Panc1 (cell line): ENCODE measurements at regions not wholly inside any gene's neighbourhood (a gene's known extent, or its start where the extent isn't known, plus 50 kb on each side); places are given as distances from the start of the nearest gene placed in this dataset.

Experiments
- ATAC-seq: fragments of 200-7000 bp; cut with Tn5 transposase; 2 replicates; pipeline ENCODE4 v1.9.1; 2020; ENCODE audit warnings: mild to moderate bottlenecking, moderate library complexity
- BruUV-seq: library from RNA; stranded (reverse); fragments of 400-500 nt; replicated peaks from 2 replicates; lab custom pipeline; 2021; lab: Mats Ljungman, UMichigan
- CTCF ChIA-PET: fragments of 300-600 bp; sonication (Branson Sonifier 250); formaldehyde crosslinking; loops from one replicate; lab custom pipeline; 2022; ENCODE audit warnings: antibody characterized with exemption; lab: Charles Lee
- POLR2A ChIA-PET: fragments of 300-600 bp; sonication (Branson Sonifier 250); formaldehyde crosslinking; loops from one replicate; lab custom pipeline; 2022; ENCODE audit warnings: antibody characterized with exemption; lab: Charles Lee
- DNase-seq: peaks from one replicate; pipeline ENCODE4 v3.0.0-alpha.2; 2010; ENCODE audit warnings: low read depth, low spot score
- H3K27ac ChIP-seq: 2 replicates; pipeline ENCODE4 v1.5.1; 2011; ENCODE audit warnings: mild to moderate bottlenecking, low read length, inconsistent platforms
- H3K27me3 ChIP-seq: fragments of 200-500 bp; sonication (Bioruptor generic); 2 replicates; pipeline ENCODE4 v1.6.0; 2014; ENCODE audit warnings: low read length, inconsistent platforms; ENCODE audit not compliant: control insufficient read depth, insufficient read depth
- H3K36me3 ChIP-seq: fragments of 200-500 bp; sonication (Bioruptor generic); 2 replicates; pipeline ENCODE4 v1.5.1; 2014; ENCODE audit warnings: inconsistent platforms, mild to moderate bottlenecking, low read length, moderate library complexity; ENCODE audit not compliant: control insufficient read depth, insufficient read depth
- H3K4me1 ChIP-seq: 2 replicates; pipeline ENCODE4 v1.5.1; 2011; ENCODE audit warnings: inconsistent platforms, mild to moderate bottlenecking, low read length, moderate library complexity; ENCODE audit not compliant: control insufficient read depth, insufficient read depth
- H3K4me3 ChIP-seq, 2 experiments: 2 replicates each; pipeline ENCODE4 v1.5.1; 2011 to 2012; ENCODE audit warnings: low read depth in 2 of 2, low read length in 2 of 2, mild to moderate bottlenecking in 2 of 2, inconsistent platforms in 1 of 2, moderate library complexity in 1 of 2
- H3K9me3 ChIP-seq: fragments of 200-500 bp; sonication (Bioruptor generic); 2 replicates; pipeline ENCODE4 v1.5.1; 2014; ENCODE audit warnings: low read depth, mild to moderate bottlenecking, inconsistent platforms, low read length, moderate library complexity; ENCODE audit not compliant: control insufficient read depth, insufficient read depth
- CTCF ChIP-seq: fragments of 450-650 bp; IDR thresholded peaks from 2 replicates; pipeline ENCODE4 v1.5.1; 2017; ENCODE audit warnings: mild to moderate bottlenecking
- POLR2AphosphoS5 ChIP-seq: IDR thresholded peaks from 2 replicates; pipeline ENCODE4 v1.6.1; 2012; ENCODE audit warnings: mild to moderate bottlenecking, low read depth, low read length, moderate library complexity
- REST ChIP-seq, 2 experiments: IDR thresholded peaks; 2 replicates each; pipeline ENCODE4 v1.6.1; 2011 to 2012; ENCODE audit warnings: low read depth in 2 of 2, control low read depth in 1 of 2, low read length in 1 of 2, mild to moderate bottlenecking in 1 of 2, moderate library complexity in 1 of 2; ENCODE audit not compliant: insufficient read depth in 1 of 2
- SIN3A ChIP-seq: IDR thresholded peaks from 2 replicates; pipeline ENCODE4 v1.6.1; 2012; ENCODE audit warnings: low read depth, mild to moderate bottlenecking, low read length, moderate library complexity, borderline replicate concordance; ENCODE audit not compliant: insufficient read depth
- TCF7L2 ChIP-seq: IDR thresholded peaks from 2 replicates; pipeline ENCODE4 v1.6.1; 2011; ENCODE audit warnings: mild to moderate bottlenecking, low read depth, low read length, inconsistent platforms
- in situ Hi-C: cut with HindIII; loops from 2 replicates; pipeline ENCODE4 v1.10.0; 2016; ENCODE audit warnings: low sequenced_read_pairs, low pct_unique_long_range_greater_than_20kb
- intact Hi-C: fragments of 100-400 bp; cut with micrococcal nuclease; formaldehyde crosslinking; loops from one replicate; pipeline ENCODE4 v1.10.0; 2022; ENCODE audit not compliant: unreplicated experiment

- no peaks in the 10 kb centered on the region for H3K27me3 ChIP-seq
- in situ Hi-C loops = no loop called here
- TF ChIP-seq CTCF (no peak), REST (IDR thresholded peaks at IDR 0.05; ENCODE audit: insufficient read depth in 1 of 2, low read depth in 2 of 2, low read length in 1 of 2) (no peak), TCF7L2 (no peak), POLR2AphosphoS5 (no peak), SIN3A (no peak)
- H3K36me3 ChIP-seq = no peaks in the 10 kb centered on the region
- no peak for DNase-seq
- ChIA-PET POLR2A (no interaction called here), CTCF (no interaction called here)
- no peak overlapping the region for H3K27ac ChIP-seq
- no peak for ATAC-seq
- intact Hi-C loops = no loop called here
- no peak overlapping the region for H3K4me3 ChIP-seq
- H3K4me1 ChIP-seq = no peaks in the 10 kb centered on the region
- no peaks in the 10 kb centered on the region for H3K9me3 ChIP-seq
- BruUV-seq = no TSS peak
Measured at GRCh38 chr16:8253718-8254117, 336.6 kb downstream of the TMEM114 start.

DNA sequence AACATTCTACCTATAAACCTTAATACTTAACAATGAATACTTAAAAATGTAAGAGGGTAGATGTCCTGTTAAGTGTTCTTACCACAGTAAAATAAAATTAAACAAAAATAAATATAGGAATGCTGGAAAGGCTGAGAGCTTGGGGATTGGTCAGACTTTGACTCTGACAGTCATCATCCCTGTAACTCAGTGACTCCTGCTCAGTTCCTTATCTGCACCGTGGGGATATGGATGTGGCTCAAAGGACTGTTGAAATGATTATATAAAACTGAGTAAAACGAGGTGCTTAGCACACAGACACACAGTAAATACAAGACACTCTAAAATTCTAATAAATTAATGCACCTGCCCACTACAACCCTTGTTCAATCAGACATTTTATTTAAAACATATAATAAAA, 338.6 kb downstream of the TMEM114 start:
- no peak overlapping the region for H3K4me3 ChIP-seq
- DNase-seq (no peak), ATAC-seq (no peak)
- intact Hi-C loops (no loop called here), in situ Hi-C loops (no loop called here)
- no peaks in the 10 kb centered on the region for H3K36me3 ChIP-seq
- TF ChIP-seq POLR2AphosphoS5 (no peak), SIN3A (no peak), TCF7L2 (no peak), REST (IDR thresholded peaks at IDR 0.05; ENCODE audit: insufficient read depth in 1 of 2, low read depth in 2 of 2, low read length in 1 of 2) (no peak), CTCF (no peak)
- no TSS peak for BruUV-seq
- no peak overlapping the region for H3K27ac ChIP-seq
- H3K27me3 ChIP-seq = no peaks in the 10 kb centered on the region
- no peaks in the 10 kb centered on the region for H3K9me3 ChIP-seq
- H3K4me1 ChIP-seq = no peaks in the 10 kb centered on the region
- ChIA-PET POLR2A (no interaction called here), CTCF (no interaction called here)
